Tibial artery (tissue), 4 donors: ENCODE measurements at regions not wholly inside any gene's neighbourhood (a gene's known extent, or its start where the extent isn't known, plus 50 kb on each side); places are given as distances from the start of the nearest gene placed in this dataset.

Experiments used
- DNase-seq, 2 donors: peaks; one replicate each; pipeline ENCODE4 v3.0.0-alpha.2; 2019
- H3K27ac ChIP-seq, 2 donors: fragments of 200-600 bp; sonication (generic) in 1 of 2; 1 replicate in 1 of 2; 2 replicates in 1 of 2; pipeline ENCODE4 v1.5.1; 2018 to 2019; ENCODE audit warnings: mild to moderate bottlenecking in 1 of 2
- H3K27me3 ChIP-seq, 2 donors: fragments of 200-600 bp; sonication (generic) in 1 of 2; one replicate each; pipeline versions ENCODE4 v1.5.1 to v1.6.0; 2016 to 2019
- H3K36me3 ChIP-seq, 3 donors: fragments of 200-600 bp; sonication (generic) in 2 of 3; one replicate each; pipeline ENCODE4 v1.5.1; 2016 to 2019; ENCODE audit warnings: mild to moderate bottlenecking in 2 of 3
- H3K4me1 ChIP-seq, 4 donors: fragments of 200-600 bp; sonication (generic) in 2 of 4; 1 replicate in 3 of 4; 2 replicates in 1 of 4; pipeline ENCODE4 v1.5.1; 2016 to 2019
- H3K4me3 ChIP-seq, 2 donors: fragments of 200-600 bp; sonication (generic) in 1 of 2; 1 replicate in 1 of 2; 2 replicates in 1 of 2; pipeline ENCODE4 v1.5.1; 2018 to 2019; ENCODE audit warnings: mild to moderate bottlenecking in 2 of 2
- H3K9me3 ChIP-seq, 3 donors: fragments of 200-600 bp; sonication (generic) in 1 of 3; one replicate each; pipeline ENCODE4 v1.5.1; 2016 to 2019
- intact Hi-C: fragments of 100-400 bp; cut with DNase I; formaldehyde crosslinking; loops from one replicate; pipeline ENCODE4 v1.15.0; 2023; ENCODE audit warnings: low total_unique reads
- TF ChIP-seq, protein P1 (sequence below), 2 experiments: fragments of 200-600 bp in 1 of 2; fragments of 450-650 bp in 1 of 2; IDR thresholded peaks; one replicate each; pipeline ENCODE4 v1.5.1; 2017 to 2019; ENCODE audit warnings: antibody characterized with exemption in 2 of 2, mild to moderate bottlenecking in 1 of 2, moderate library complexity in 1 of 2

GRCh38 chr18:60570172-60570571 is 197.6 kb upstream of the MC4R start:
- TF ChIP-seq, protein P1, sequence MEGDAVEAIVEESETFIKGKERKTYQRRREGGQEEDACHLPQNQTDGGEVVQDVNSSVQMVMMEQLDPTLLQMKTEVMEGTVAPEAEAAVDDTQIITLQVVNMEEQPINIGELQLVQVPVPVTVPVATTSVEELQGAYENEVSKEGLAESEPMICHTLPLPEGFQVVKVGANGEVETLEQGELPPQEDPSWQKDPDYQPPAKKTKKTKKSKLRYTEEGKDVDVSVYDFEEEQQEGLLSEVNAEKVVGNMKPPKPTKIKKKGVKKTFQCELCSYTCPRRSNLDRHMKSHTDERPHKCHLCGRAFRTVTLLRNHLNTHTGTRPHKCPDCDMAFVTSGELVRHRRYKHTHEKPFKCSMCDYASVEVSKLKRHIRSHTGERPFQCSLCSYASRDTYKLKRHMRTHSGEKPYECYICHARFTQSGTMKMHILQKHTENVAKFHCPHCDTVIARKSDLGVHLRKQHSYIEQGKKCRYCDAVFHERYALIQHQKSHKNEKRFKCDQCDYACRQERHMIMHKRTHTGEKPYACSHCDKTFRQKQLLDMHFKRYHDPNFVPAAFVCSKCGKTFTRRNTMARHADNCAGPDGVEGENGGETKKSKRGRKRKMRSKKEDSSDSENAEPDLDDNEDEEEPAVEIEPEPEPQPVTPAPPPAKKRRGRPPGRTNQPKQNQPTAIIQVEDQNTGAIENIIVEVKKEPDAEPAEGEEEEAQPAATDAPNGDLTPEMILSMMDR (IDR thresholded peaks at IDR 0.05), result no peak
- H3K36me3 ChIP-seq, result no peaks in the 10 kb centered on the region

DNA sequence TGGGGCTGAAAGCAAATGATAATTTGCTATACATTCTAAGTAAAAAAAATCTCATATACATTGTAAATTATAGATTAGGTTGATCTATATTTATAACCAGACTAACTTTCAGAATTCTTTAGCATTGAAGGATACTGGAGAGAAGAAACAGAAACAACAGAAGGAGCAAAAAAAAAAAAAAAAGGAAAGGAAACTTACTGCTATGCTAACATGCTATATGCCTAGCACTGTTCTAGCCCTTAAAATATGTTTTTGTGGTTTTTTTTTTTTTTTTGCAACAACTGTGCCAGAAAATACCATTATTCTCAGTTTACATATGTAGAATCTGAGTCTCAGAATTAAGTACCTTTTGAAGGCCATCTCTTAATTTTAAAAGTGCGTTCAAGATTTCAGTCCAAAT is 204.9 kb upstream of the MC4R start:
- no peaks in the 10 kb centered on the region for H3K9me3 ChIP-seq
- DNase-seq, result no peak
- H3K4me3 ChIP-seq, result no peak overlapping the region
- no peaks in the 10 kb centered on the region for H3K36me3 ChIP-seq
- H3K27me3 ChIP-seq, result no peaks in the 10 kb centered on the region
- no peaks in the 10 kb centered on the region for H3K4me1 ChIP-seq
- TF ChIP-seq, protein P1 (IDR thresholded peaks at IDR 0.05), result no peak
- intact Hi-C loops, result no loop called here
- H3K27ac ChIP-seq, result no peak overlapping the region

More at GRCh38 chr18:60570172-60570571, 197.6 kb upstream of the MC4R start:
- Histone ChIP-seq H3K9me3 (no peaks in the 10 kb centered on the region), H3K4me1 (no peaks in the 10 kb centered on the region), H3K27me3 (no peaks in the 10 kb centered on the region), H3K27ac (no peak overlapping the region), H3K4me3 (no peak overlapping the region)
- intact Hi-C loops, result no loop called here
- no peak for DNase-seq

DNA sequence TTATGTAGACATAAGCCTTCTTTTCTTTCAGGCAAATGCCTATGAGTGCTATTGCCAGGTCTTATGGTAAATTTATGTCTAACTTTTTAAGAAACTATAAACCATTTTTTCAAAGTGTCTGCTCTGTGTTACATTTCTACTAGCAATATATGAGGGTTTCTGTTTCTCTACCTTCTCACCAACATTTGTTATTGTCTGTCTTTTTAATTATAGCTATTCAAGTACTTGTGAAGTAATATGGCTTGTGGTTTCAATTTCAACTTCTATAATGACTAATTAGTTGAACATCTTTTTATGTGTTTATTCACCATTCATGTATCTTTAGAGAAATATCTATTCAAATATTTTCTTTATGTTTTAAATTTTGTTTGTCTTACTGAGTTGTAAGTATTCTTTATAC is 213.1 kb upstream of the MC4R start:
- DNase-seq, result no peak
- TF ChIP-seq, protein P1 (IDR thresholded peaks at IDR 0.05), result no peak
- intact Hi-C loops, result no loop called here
- no peaks in the 10 kb centered on the region for H3K36me3 ChIP-seq
- no peaks in the 10 kb centered on the region for H3K4me1 ChIP-seq
- H3K4me3 ChIP-seq, result no peak overlapping the region
- no peak overlapping the region for H3K27ac ChIP-seq
- H3K27me3 ChIP-seq, result no peaks in the 10 kb centered on the region
- H3K9me3 ChIP-seq, result no peaks in the 10 kb centered on the region

- DNase-seq, result no peak
- no peaks in the 10 kb centered on the region for H3K9me3 ChIP-seq
- H3K27me3 ChIP-seq, result no peaks in the 10 kb centered on the region
- H3K4me3 ChIP-seq, result no peak overlapping the region
- TF ChIP-seq, protein P1 (IDR thresholded peaks at IDR 0.05), result no peak
- no peaks in the 10 kb centered on the region for H3K4me1 ChIP-seq
- no peaks in the 10 kb centered on the region for H3K36me3 ChIP-seq
- intact Hi-C loops, result no loop called here
- no peak overlapping the region for H3K27ac ChIP-seq
Observed at GRCh38 chr18:60593249-60593648, 220.7 kb upstream of the MC4R start.

- Histone ChIP-seq H3K4me3 (no peak overlapping the region), H3K36me3 (no peaks in the 10 kb centered on the region), H3K27ac (no peak overlapping the region), H3K9me3 (no peaks in the 10 kb centered on the region), H3K27me3 (no peaks in the 10 kb centered on the region), H3K4me1 (no peaks in the 10 kb centered on the region)
- intact Hi-C loops, result no loop called here
- TF ChIP-seq, protein P1 (IDR thresholded peaks at IDR 0.05), result no peak
- DNase-seq, result no peak
Observed at GRCh38 chr18:60596928-60597327, 224.4 kb upstream of the MC4R start.

GRCh38 chr18:60599267-60599666 is 226.7 kb upstream of the MC4R start:
- Histone ChIP-seq H3K36me3 (no peaks in the 10 kb centered on the region), H3K27ac (no peak overlapping the region), H3K27me3 (no peaks in the 10 kb centered on the region), H3K4me1 (no peaks in the 10 kb centered on the region), H3K4me3 (no peak overlapping the region), H3K9me3 (no peaks in the 10 kb centered on the region)
- DNase-seq, result no peak
- TF ChIP-seq, protein P1 (IDR thresholded peaks at IDR 0.05), result no peak
- intact Hi-C loops, result no loop called here
